ENCODE measurements at regions not wholly inside any gene's neighbourhood (a gene's known extent, or its start where the extent isn't known, plus 50 kb on each side); places are given as distances from the start of the nearest gene placed in this dataset.

DNA sequence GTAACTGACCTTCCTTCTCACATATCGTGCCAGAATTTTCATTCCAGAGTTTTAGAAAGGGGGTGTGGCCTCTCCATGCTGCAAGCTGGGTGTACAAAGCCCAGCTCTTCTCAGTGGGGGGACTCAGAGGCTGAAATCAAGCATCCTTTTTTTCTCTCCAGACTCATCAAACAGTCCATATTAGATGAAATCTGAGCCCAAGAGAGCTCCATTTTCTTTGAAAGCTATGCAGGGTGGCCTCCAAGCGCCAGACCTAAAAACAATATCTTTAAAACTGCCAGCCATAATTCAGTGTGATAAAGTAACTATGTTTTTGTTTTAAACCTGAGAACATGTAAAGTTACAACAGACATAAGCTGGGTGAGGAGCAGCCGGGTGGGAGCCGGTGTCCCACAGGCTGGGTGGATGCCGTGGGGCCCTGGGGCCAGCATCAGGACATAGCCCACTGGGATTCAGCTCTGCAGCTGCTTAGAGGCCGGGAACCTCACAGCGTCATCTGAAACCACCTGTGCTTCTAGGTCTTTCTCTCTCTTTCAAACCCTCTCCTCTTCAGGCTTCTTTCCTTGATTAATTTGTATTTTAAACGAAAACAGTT is 249.2 kb downstream of the ZNF536 start:
- no peak overlapping the region for H3K4me3 Mint-ChIP-seq
- peaks cover 2% of the 10 kb centered on the region for H3K27me3 Mint-ChIP-seq (ENCODE audit: low read depth, poor library complexity)
- TF ChIP-seq, protein P1, sequence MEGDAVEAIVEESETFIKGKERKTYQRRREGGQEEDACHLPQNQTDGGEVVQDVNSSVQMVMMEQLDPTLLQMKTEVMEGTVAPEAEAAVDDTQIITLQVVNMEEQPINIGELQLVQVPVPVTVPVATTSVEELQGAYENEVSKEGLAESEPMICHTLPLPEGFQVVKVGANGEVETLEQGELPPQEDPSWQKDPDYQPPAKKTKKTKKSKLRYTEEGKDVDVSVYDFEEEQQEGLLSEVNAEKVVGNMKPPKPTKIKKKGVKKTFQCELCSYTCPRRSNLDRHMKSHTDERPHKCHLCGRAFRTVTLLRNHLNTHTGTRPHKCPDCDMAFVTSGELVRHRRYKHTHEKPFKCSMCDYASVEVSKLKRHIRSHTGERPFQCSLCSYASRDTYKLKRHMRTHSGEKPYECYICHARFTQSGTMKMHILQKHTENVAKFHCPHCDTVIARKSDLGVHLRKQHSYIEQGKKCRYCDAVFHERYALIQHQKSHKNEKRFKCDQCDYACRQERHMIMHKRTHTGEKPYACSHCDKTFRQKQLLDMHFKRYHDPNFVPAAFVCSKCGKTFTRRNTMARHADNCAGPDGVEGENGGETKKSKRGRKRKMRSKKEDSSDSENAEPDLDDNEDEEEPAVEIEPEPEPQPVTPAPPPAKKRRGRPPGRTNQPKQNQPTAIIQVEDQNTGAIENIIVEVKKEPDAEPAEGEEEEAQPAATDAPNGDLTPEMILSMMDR (IDR thresholded peaks at IDR 0.05): no peak
- no peak for DNase-seq
- H3K27ac Mint-ChIP-seq: no peak overlapping the region
- peaks cover 19% of the 10 kb centered on the region for H3K9me3 Mint-ChIP-seq
- H3K4me1 Mint-ChIP-seq: peaks cover 14% of the 10 kb centered on the region
- no peaks in the 10 kb centered on the region for H3K36me3 Mint-ChIP-seq (ENCODE audit: low read depth)

DNA sequence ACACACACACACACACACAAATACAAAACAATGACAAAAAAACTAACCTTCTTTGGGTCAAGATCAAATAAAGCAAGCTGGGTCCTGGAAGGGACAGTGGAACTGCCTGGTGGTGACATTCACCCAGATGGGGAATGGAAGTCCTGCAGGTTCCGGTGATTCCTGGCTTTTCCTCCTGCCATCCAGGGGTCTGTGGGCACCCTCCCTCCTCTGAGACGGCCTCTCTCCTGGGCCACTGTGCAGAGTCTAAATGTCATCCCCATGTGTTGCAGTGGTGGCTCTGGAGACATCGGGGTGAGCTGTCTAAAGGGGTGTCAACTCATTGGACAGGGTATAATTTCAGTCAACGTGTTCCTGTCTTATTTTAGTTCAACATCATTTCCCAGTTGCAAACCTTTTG is 248.2 kb downstream of the ZNF536 start:
- TF ChIP-seq, protein P1 (IDR thresholded peaks at IDR 0.05): no peak
- Mint-ChIP-seq H3K36me3 (ENCODE audit: low read depth) (no peaks in the 10 kb centered on the region), H3K4me3 (no peak overlapping the region), H3K9me3 (peaks cover 19% of the 10 kb centered on the region), H3K27ac (no peak overlapping the region), H3K27me3 (ENCODE audit: low read depth, poor library complexity) (peaks cover 2% of the 10 kb centered on the region), H3K4me1 (peaks cover 14% of the 10 kb centered on the region)
- no peak for DNase-seq

DNA sequence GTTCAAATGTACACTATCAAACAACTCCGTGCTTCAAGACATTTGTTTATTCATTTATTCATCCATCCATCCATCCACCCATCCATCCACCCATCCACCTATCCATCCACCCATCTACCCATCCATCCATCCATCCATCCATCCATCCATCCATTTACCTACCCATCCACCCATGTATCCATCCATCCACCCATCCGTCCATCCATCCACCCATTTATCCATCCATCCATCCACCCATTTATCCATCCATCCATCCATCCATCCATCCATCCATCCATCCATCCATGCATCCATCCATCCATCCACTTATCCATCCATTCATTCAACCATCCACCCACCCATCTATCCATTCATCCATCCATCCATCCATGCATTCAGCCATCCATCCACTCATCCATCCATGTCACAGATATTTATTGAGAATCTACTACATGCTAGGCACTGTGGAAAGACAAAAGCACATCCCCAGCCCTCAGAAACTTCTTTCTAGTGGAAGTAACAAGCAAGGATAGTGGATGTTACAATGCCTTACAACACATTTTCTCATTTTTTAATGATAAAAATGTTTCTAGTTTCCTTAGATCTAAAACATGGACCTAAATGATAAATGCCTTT is 237.6 kb downstream of the ZNF536 start:
- Mint-ChIP-seq H3K4me3 (no peak overlapping the region), H3K36me3 (ENCODE audit: low read depth) (no peaks in the 10 kb centered on the region), H3K27me3 (ENCODE audit: low read depth, poor library complexity) (peaks cover 18% of the 10 kb centered on the region), H3K4me1 (no peaks in the 10 kb centered on the region), H3K9me3 (no peaks in the 10 kb centered on the region), H3K27ac (no peak overlapping the region)
- DNase-seq: no peak
- TF ChIP-seq, protein P1 (IDR thresholded peaks at IDR 0.05): no peak

DNA sequence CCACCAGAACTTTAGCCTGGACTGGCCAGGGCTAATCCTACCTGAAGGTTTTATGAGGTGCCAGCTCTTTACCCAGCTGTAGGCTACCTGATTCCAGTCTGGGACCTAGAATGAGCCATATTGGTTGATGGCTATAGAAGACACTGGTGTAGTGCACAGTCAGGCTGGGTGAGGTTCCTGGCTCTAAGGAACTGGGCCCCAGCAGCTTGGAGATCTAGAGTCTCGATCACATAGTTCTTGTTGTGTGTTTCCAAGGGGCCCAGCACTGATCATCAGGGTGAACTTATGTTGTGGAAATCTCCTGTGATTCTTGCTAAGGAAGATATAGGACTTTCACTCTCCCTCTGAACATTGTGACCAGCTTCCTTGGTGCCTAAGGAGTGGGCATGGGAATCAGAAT is 236.3 kb downstream of the ZNF536 start:
- no peak overlapping the region for H3K27ac Mint-ChIP-seq
- no peaks in the 10 kb centered on the region for H3K36me3 Mint-ChIP-seq (ENCODE audit: low read depth)
- H3K9me3 Mint-ChIP-seq: no peaks in the 10 kb centered on the region
- no peaks in the 10 kb centered on the region for H3K4me1 Mint-ChIP-seq
- TF ChIP-seq, protein P1 (IDR thresholded peaks at IDR 0.05): no peak
- no peak overlapping the region for H3K4me3 Mint-ChIP-seq
- DNase-seq: no peak
- H3K27me3 Mint-ChIP-seq (ENCODE audit: low read depth, poor library complexity): peaks cover 18% of the 10 kb centered on the region

All from nephron progenitor cell (in vitro differentiated cells).